ENCODE measurements at regions not wholly inside any gene's neighbourhood (a gene's known extent, or its start where the extent isn't known, plus 50 kb on each side); places are given as distances from the start of the nearest gene placed in this dataset.
"Not testable (repeated sequence)": the region's sequence is repeated elsewhere in the genome, so short reads cannot be mapped to it uniquely, and the experiment has no call there.

DNA sequence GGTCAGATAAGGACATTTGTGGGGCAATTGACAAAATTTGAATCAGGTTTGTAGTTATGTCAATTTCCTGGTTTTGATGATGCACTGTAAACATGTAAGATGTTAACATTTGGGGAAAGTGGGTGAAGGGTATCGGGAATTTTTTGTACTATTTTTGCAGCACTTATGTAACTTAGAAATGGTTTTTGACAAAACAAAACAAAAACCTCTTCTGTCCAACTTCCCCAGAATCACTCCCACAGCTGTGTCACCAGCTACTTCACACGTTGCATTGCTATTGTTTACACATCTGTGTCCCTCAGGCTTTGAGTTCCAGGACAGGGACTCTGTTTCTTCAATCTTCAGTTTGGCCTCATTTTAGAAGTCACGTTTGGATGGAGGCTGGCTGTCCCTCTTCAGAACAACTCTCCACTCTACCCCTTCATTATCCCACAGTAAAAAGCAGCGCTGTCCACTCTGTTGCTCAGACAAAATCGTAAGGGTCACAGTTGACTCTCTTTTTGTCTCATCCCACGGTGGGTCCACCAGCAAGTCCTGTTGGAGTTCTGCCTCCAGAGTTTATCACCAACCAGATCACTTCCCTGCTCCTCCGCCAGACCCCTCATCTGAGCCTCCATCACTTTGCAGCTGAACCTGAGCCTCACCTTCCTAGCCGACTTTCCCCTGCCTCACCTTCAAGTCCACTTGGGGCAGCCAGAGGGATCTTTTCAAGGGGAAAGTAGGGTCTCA lies 63.2 kb downstream of the NENF start:
- no peak for DNase-seq

DNA sequence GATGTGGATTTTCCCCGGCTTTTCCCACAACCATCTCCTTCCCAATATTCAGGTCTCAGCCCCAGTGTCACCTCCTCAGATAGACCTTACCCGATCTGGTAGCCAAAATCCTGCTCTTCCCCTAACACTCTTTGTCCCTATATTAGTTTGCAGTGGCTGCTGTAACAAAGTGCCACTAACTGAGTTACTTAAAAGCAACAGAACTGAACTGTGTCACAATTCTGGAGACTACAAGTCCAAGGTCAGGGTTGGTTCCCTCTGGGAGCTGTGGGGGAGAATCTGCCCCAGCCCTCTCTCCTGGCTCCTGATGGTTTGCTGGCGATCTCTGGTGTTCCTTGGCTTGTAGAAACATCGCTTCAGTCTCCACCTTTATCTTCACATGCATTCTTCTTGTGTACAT lies 64.0 kb downstream of the NENF start:
- no peak for DNase-seq

DNA sequence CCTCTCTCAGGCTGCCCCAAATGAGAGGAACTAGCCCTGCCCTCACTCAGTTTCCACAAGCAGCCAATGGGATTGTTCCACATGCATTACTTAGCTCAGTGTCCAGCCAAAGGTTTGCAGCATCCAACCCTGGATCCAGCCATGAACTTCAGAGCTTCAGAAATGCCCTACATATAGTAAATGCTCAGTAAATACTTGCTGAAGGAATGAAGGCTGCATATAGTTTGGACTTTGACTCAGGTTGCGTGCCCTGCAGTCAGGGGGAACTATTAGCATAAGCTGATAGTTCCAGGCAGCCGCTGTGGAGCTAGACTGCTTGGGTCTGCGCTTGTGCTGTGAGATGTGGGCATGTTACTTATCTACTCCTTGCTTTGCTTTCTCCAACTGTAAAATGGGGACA lies 64.8 kb downstream of the NENF start:
- no peak for DNase-seq

DNA sequence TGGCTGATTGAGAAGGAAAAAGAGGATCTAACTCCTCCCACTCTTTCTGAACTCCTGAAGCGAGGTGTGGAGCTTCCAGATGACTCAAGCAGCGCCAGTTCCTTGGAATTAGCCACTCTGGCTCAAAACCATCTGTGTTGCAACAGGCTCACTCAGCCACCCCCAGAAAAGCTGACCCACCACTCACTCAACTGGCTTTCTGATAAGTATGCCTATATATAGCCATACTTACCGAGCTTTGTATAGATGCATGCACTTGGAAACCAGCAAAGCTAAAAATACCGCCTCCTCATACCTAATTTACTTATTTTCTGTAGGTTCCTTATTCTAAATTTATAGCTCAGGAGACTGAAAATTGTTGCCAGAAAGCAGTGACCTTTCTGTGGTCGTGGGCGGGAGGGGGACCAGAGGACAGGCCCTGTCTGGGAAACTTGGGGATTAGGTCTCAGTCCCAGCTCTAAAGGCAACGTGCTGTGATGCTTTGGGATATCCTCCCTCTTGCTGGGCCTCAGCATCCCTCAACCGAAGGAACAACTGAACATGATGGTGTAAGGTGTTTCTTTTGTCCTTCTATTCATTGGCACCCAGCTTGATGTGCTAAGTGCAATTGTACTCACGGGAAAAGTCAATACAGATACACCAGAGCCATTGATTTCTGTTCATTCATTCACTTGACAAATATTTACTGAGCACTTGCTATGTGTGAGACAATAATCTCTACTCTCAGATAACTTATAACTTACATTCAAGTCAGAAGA lies 65.7 kb downstream of the NENF start:
- DNase-seq: no peak

DNA sequence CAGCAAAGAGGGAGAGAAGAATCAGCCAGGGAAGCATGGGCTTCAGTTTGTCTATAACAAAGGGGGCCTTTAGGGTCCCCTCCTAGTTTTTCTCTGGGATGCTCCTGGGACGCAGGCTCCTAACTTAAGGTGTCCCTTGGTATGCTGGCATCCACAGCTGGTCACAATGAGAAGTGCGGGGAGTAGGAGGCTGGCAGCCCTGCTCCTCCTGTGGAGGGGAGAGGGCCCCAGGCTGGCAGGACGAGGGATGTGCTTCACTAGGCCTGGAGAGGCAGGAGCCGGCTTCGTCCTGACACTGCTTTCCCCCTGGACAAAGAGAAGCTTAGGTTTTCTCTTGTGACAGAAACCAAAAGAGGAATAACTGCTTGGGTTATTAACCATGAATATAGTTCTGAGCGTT lies 67.6 kb downstream of the NENF start:
- no peak for DNase-seq

DNA sequence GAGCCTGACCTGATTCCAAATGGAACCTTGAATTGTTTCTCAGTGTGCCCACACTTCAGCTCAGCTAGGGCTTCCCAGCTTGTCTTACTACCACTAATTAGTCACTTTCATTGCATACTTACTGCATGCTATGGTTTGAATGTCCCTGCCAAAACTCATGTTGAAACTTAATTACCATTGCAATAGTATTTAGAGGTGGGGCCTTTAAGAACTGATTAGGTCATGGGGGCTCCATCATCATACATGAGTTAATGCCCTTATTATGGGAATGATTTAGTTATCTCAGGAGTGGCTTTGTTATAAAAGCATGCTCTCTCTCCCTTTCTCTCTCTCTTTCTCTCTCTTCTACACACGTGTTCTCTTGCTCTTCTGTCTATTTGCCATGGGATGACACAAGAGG lies 68.3 kb downstream of the NENF start:
- no peak for DNase-seq

DNA sequence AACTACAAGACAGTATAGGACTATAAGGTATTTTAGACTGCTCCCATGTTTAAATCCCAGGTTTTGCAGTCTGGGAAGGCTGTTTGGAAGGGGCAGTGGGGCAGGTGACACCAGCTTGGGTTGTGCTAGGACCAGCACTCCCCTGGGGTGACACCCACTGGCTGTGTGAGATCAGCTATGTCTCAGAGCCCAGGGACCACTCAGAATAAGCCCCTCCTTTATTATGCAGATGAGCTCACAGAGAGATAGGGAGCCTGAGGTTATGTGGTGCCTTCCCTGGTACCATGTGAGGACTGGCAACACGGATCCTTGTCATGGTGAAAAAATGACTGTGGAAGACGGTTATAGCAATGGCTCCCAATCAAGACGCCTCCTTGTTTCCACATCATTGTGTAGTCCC lies 71.0 kb downstream of the NENF start:
- DNase-seq: no peak

DNA sequence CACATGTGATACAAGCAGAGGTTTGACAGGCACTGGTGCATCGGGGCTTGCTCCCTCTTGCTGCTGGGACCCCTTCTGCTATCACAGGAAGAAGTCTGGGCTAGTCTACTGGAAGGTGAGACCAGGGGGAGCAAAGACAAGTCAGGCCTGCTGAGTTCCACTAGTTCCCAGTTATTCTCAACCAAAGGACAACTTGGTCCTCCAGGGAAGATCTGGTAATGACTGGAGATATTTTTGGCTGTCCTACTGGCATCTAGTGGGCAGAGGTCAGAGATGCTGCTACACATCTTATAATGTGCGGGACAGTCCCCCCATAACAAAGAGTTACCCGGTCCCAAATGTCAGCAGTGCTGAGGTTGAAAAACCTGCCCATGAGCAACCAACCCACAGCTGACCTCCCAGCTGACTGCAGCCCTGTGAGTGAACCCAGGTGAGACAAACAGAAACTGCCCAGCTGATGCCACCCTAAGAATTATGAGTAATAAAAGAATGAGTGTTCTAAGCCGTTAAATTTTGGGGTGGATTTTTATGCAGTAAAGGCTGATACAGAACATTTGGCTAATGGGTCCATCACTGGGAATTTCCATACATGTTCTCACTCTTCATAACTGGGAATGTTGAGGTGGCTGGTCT lies 71.6 kb downstream of the NENF start:
- no peak for DNase-seq

DNA sequence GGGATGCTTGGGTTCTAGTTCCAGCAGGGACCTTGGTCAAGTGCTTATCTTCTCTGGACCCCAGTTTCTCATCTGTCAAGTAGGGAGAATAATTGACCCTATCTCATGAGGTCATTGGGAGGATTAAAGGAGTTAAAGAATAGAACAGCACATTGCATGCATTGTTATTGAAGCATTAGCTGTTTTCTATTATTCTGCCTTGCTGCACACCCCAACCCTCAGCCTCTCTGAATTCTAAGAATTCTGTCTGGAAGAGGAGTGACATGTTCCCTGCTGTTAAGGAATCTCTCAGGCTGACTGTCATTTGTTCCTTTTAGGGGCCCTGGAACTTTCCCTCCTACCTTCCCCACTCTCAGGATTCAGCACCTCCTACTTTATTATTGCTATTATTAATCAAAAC lies 73.9 kb downstream of the NENF start:
- DNase-seq: no peak

DNA sequence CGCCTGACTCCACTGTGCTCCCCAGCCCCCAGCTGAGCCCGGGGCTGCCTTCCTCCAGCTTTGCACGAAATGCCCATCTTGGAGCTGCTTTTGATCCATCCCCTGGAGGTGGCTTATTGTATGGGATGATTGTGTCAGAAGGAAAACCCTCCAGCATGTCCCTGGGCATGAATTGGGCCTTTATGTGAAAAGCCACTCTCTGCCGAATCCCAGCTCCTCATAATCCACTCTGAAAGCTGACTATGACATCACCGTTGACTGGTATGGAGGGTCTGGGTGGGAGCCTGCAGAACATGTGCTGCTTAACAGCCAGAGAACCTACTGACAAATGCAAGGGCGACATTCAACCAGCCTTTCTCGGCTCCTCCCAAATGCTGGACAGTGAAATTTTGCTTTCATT lies 74.6 kb downstream of the NENF start:
- no peak for DNase-seq

DNA sequence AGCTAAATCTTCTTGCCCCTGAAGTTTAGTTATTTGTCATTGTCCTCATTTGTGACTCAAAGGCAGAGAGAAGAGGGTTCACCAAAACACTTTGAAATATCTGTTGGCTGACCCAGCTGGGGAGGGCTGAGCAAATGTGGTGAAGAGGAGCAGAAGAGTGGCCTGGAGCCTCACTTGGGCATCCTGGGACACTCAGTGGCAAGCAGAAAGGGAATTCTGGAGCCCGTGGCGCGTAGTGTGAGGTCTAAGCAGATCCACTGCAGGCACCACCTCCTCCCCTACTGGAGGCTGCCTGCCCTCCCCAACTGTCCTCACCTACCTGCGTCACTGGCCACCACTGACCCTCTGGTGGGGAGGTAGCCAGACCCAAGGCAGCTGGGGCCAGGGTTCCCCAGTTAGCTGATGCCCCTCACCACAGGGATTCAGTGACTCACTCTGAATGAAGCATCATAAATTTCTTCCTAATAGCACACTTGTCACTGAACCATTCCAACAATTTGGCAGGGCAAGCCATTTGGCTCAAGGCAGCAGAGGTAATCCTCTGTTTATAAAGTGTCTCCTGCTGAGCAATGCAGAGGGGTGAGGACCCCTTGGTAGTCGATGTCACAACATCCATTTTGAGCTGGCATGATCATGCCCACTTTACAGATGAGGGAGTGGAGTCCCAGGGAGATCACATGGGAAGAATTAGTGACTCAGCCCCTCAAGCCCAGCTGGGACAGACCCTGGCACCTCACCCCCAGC lies 80.3 kb downstream of the NENF start:
- DNase-seq: no peak

DNA sequence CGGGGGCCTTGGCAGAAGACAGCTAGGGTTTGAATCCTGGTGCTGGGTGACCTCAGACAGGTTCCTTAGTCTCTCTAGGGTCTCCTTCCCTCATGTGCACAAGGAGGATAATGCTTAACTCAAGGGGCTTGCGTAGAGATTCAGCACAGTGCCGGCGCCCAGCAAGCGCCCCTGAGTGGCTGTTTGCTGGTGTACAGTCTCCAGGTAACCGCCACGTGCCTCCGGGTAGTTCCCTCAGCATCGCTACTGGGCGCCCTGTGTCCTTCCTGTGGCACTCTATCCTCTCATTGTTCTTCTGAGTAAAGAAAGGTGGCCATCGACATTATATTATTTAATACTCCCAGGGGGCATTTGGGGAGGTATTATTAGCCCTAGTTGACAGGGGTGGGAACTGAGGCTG lies 80.9 kb downstream of the NENF start:
- DNase-seq: no peak

DNA sequence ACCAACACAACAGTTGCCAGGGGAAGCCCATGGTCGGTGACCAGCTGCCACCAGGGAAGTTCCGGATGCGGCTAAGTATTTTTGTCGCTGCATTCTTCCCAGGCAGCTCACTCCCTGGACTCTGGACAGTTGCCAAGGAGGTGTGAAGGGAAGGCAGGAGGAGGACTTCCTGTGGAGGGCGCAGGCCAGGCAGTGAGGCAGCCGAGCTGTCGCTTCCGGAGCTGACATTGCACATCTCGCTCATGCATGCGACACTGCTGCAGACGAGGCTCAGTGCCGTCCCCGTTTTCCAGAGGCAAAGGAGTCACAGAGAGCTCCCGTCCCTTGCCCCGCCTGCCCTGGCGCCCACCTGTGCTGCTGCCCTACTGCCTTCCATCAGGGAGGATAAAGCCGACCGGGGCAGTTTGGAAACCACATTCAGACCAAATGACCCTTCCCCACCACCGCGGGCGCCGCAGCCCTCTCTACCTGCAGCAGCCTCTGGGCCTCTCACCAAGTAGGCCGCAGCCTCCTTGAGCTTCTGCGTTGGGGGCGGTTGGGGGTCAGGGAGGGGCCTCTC lies 81.4 kb downstream of the NENF start:
- DNase-seq: no peak

DNA sequence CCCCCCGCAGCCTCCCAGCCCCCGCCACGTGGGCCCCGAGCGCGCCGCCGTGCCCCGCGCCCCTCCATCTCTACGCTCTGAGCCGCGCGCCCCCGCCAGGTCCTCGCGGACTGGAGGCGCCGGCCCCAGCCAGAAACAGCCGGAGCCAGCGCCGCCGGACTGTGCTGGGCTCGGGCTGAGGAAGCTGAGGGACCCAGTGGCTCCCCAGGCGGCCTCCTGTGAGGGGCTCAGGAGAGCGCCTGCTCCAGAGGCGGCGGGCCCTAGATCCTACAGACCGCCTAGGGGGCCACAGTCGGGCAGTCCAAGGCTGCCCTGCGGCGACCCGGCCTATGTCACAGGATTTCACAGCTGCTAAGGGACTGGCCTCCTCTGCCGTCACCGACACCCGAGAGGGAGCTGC lies 82.1 kb downstream of the NENF start:
- peak; percentile 68 for DNase-seq

DNA sequence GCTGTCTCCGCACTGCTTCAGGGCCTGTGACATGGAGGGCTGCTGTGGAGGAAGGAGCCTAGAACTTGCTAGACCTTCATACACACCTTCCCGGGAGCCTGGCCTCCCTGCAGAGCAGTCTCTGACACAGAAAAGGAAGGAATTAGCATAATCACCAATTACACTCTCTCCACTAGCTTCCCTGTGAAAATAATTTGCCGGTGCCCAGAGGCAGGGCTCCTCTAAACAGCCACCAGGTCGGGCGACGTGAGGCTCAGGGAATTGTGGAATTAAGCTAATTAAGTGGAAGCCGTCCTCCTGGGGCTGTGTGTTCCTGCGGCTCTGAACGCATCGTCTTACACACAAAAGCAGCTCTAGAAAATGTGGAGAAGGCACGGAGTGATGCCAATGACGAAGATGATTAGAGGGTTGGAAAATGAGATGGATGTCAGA lies 82.6 kb downstream of the NENF start:
- DNase-seq: no peak

DNA sequence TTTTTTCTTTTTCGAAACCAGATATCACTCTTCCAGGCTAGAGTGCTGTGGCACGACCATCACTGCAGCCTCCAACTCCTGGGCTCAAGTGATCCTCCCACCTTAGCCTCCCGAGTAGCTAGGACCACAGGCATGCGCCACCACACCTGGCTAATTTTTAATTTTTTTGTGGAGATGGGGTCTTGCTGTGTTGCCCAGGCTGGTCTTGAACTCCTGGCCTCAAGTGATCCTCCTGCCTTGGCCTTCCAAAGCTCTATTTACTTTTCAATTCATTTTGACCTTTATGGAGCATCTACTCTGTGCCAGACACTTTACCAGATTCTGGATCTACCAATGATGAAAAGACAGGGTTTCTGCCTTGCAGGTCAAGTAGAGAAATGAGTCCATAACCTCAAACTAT lies 83.3 kb downstream of the NENF start:
- not testable (repeated sequence) for DNase-seq

DNA sequence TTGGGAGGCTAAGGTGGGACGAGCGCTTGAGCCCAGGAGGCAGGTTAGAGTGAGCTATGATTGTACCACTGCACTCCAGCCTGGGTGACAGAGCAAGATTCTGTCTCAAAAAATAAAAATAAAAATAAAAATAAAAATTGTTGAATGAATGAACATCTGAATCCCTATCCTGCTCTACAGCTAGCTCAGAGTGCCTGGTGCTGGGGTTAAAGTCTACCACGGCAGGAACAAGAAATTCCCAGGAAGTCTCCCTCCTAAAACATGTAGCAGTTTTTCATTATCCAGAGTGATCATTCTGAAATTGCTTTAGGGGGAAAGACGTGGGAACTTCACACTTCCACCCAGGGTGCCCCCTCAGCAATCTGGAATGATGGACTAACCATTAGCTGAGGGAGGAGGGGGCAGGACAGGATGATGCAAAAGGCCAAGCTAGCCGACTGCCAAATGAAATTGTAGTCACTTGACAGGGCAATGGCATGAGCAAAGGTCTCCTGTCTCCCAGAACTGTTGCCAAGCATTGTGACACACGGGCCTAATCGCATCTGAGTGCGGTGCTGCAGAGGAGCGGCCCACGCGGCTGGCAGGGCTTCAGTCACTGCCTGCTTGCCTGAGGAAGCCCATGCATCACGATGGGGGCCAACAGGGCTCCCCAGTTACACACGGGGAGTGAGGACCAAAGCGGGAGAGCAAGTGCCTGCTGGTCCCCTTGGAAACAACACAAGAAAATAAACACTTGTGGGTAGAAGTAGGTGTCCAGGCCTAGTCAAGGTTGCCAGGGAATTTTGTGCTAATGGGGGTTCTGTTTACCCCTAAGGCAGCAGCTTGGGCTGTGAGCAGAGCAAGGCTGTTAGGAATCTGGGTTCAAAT lies 85.7 kb downstream of the NENF start:
- peak; percentile 63 for DNase-seq

DNA sequence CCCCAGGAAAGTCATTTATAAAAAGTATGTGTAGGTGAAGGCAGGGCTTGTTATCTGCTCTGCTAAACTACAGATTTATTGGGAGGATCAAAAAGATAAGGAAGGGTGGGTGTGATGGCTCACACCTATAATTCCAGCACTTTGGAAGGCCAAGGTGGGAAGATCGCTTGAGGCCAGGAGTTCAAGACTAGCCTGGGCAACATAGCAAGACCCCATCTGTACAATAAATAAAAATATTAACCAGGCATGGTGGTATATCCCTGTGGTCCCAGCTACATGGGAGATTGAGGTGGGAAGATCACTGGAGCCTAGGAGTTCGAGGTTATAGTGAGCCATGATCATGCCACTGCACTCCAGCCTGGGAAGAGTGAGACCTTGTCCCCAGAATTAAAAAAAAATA lies 86.4 kb downstream of the NENF start:
- DNase-seq: no peak

DNA sequence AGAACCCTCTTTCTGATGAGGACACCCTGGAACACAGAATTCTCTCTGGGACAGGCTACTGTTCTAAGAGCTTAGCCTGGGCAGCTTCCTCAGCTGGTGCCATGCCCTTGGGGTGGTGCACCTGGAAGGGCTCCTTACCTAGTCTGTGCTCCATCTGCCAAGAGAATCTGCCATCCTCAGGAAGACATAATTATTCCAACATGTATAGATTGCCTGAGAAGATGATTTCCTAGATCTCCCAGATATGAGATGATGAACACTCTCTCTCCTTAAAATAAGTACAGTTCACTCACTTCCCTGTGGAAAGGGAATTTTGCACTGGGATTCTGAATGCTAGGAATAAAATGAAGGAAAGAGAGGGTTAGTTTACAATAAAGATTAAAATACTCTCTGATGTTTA lies 87.6 kb downstream of the NENF start:
- DNase-seq: no peak

DNA sequence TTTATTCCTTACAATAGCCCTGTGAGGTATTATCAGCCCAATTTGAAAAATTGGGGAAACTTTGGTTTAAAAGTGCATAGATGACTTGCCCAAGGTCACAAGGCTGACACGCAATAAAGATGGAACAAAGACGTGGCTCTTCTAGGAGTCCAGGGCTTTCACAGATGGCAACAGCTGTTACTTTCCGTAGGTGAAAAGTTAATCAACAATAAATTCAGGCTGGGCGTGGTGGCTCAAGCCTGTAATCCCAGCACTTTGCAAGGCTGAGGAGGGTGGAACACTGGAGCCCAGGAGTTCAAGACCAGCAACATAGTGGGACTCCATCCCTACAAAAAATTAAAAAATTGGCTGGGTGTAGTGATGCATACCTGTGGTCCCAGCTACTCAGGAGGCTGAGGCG lies 87.8 kb upstream of the ATF3 start:
- no peak for DNase-seq

DNA sequence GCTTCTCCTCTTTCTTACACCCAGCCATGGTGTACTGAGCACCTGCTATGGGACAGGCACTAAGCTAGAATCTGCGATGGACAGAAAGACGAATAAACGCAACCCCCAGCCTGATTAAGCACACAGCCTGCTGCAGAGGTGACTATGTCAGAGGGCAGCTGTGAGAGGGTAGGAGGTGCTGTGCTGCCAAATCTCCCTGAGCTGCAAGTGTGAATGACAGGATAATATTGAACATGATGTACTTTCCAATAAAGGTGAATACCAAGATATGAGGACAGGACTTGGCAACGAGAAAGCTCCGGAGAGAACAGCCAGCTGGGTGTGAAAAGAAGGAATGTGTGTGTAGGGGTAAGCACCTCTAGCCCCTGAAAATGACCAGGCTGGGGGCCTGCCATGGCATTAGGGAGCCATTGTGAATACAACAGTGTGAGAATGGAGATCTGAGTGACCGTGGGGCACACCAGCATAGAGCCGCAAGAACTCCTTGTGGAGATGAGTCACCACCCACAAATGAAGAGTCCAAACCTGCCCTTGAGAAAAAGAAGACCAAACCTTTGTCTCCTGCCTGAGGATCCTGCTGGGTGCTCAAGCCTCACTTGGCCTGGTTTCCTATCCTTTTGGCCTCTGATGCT lies 83.0 kb upstream of the ATF3 start:
- no peak for DNase-seq

Data from left kidney (tissue), 1 donor.